Stomach (tissue), 4 donors: ENCODE measurements at regions not wholly inside any gene's neighbourhood (a gene's known extent, or its start where the extent isn't known, plus 50 kb on each side); places are given as distances from the start of the nearest gene placed in this dataset.

Experiments used
- CTCF ChIP-seq, 7 experiments: fragments of 450-650 bp in 4 of 7; fragments of 200-600 bp in 3 of 7; sonication (generic) in 3 of 7; IDR thresholded peaks; one replicate each; pipeline ENCODE4 v1.5.1; 2016 to 2019; ENCODE audit warnings: antibody characterized with exemption in 7 of 7, control low read depth in 2 of 7, mild to moderate bottlenecking in 1 of 7
- EP300 ChIP-seq: sonication (generic); formaldehyde crosslinking; IDR thresholded peaks from one replicate; pipeline ENCODE4 v1.6.1; 2017; ENCODE audit warnings: antibody characterized with exemption
- POLR2A ChIP-seq, 4 donors: fragments of 450-650 bp; IDR thresholded peaks; one replicate each; pipeline ENCODE4 v1.6.1; 2016; ENCODE audit warnings: antibody characterized with exemption in 4 of 4, control low read depth in 2 of 4, mild to moderate bottlenecking in 1 of 4, moderate library complexity in 1 of 4
- POLR2AphosphoS5 ChIP-seq, 3 donors: sonication (generic); formaldehyde crosslinking; IDR thresholded peaks; one replicate each; pipeline ENCODE4 v1.6.1; 2016; ENCODE audit warnings: antibody characterized with exemption in 3 of 3

GRCh38 chr13:44049081-44049945 is 169.6 kb downstream of the LACC1 start:
- no peak for TF ChIP-seq CTCF (IDR thresholded peaks at IDR 0.05)
- no peak for TF ChIP-seq POLR2AphosphoS5 (IDR thresholded peaks at IDR 0.05)
- TF ChIP-seq EP300, result no peak
- no peak for TF ChIP-seq POLR2A (IDR thresholded peaks at IDR 0.05)
